ENCODE measurements at regions not wholly inside any gene's neighbourhood (a gene's known extent, or its start where the extent isn't known, plus 50 kb on each side); places are given as distances from the start of the nearest gene placed in this dataset.

- H3K9me3 Mint-ChIP-seq, result peaks cover 5% of the 10 kb centered on the region
- H3K36me3 Mint-ChIP-seq, result no peaks in the 10 kb centered on the region
- ATAC-seq (ENCODE audit: low read depth) (no peak), DNase-seq (no peak)
- no peak overlapping the region for H3K27ac Mint-ChIP-seq
- H3K4me1 Mint-ChIP-seq, result peaks cover 5% of the 10 kb centered on the region
- POLR2A ChIA-PET, result no interaction called here
- no peak overlapping the region for H3K4me3 Mint-ChIP-seq
- H3K27me3 Mint-ChIP-seq, result no peaks in the 10 kb centered on the region
Measured at GRCh38 chr2:19128148-19128547, 230.3 kb downstream of the OSR1 start.

- no peaks in the 10 kb centered on the region for H3K36me3 Mint-ChIP-seq
- ATAC-seq (ENCODE audit: low read depth), result no peak
- peaks cover 5% of the 10 kb centered on the region for H3K9me3 Mint-ChIP-seq
- no peaks in the 10 kb centered on the region for H3K27me3 Mint-ChIP-seq
- POLR2A ChIA-PET, result no interaction called here
- peaks cover 5% of the 10 kb centered on the region for H3K4me1 Mint-ChIP-seq
- DNase-seq, result no peak
- H3K27ac Mint-ChIP-seq, result no peak overlapping the region
- no peak overlapping the region for H3K4me3 Mint-ChIP-seq
Measured at GRCh38 chr2:19127616-19128015, 230.8 kb downstream of the OSR1 start.

- POLR2A ChIA-PET, result no interaction called here
- H3K9me3 Mint-ChIP-seq, result peaks cover 2% of the 10 kb centered on the region
- DNase-seq (no peak), ATAC-seq (ENCODE audit: low read depth) (no peak)
- no peak overlapping the region for H3K27ac Mint-ChIP-seq
- H3K27me3 Mint-ChIP-seq, result no peaks in the 10 kb centered on the region
- H3K4me3 Mint-ChIP-seq, result no peak overlapping the region
- H3K4me1 Mint-ChIP-seq, result peaks cover 4% of the 10 kb centered on the region
- H3K36me3 Mint-ChIP-seq, result no peaks in the 10 kb centered on the region
Measured at GRCh38 chr2:19125901-19126680, 232.3 kb downstream of the OSR1 start.

GRCh38 chr2:19124135-19124534 is 234.3 kb downstream of the OSR1 start:
- DNase-seq (no peak), ATAC-seq (ENCODE audit: low read depth) (no peak)
- H3K9me3 Mint-ChIP-seq, result no peaks in the 10 kb centered on the region
- no peaks in the 10 kb centered on the region for H3K36me3 Mint-ChIP-seq
- H3K4me1 Mint-ChIP-seq, result no peaks in the 10 kb centered on the region
- no peaks in the 10 kb centered on the region for H3K27me3 Mint-ChIP-seq
- POLR2A ChIA-PET, result no interaction called here
- no peak overlapping the region for H3K4me3 Mint-ChIP-seq
- H3K27ac Mint-ChIP-seq, result no peak overlapping the region

- no peaks in the 10 kb centered on the region for H3K4me1 Mint-ChIP-seq
Measured at GRCh38 chr2:19123556-19123955, 234.9 kb downstream of the OSR1 start.

GRCh38 chr2:19122220-19122619 is 236.2 kb downstream of the OSR1 start:
- POLR2A ChIA-PET, result no interaction called here
- Mint-ChIP-seq H3K4me1 (no peaks in the 10 kb centered on the region), H3K27me3 (no peaks in the 10 kb centered on the region), H3K36me3 (no peaks in the 10 kb centered on the region), H3K9me3 (no peaks in the 10 kb centered on the region), H3K27ac (no peak overlapping the region), H3K4me3 (no peak overlapping the region)
- ATAC-seq (ENCODE audit: low read depth) (no peak), DNase-seq (no peak)

More at GRCh38 chr2:19123556-19123955, 234.9 kb downstream of the OSR1 start:
- ATAC-seq (ENCODE audit: low read depth), result no peak
- no peak overlapping the region for H3K4me3 Mint-ChIP-seq
- POLR2A ChIA-PET, result no interaction called here
- no peaks in the 10 kb centered on the region for H3K27me3 Mint-ChIP-seq
- H3K36me3 Mint-ChIP-seq, result no peaks in the 10 kb centered on the region
- DNase-seq, result no peak
- H3K27ac Mint-ChIP-seq, result no peak overlapping the region
- no peaks in the 10 kb centered on the region for H3K9me3 Mint-ChIP-seq

- ATAC-seq (ENCODE audit: low read depth) (no peak), DNase-seq (no peak)
- H3K9me3 Mint-ChIP-seq, result no peaks in the 10 kb centered on the region
- H3K4me3 Mint-ChIP-seq, result no peak overlapping the region
- H3K27me3 Mint-ChIP-seq, result no peaks in the 10 kb centered on the region
- H3K4me1 Mint-ChIP-seq, result no peaks in the 10 kb centered on the region
- no peak overlapping the region for H3K27ac Mint-ChIP-seq
- POLR2A ChIA-PET, result no interaction called here
- no peaks in the 10 kb centered on the region for H3K36me3 Mint-ChIP-seq
Measured at GRCh38 chr2:19120941-19121750, 237.3 kb downstream of the OSR1 start.

- Mint-ChIP-seq H3K4me1 (no peaks in the 10 kb centered on the region), H3K4me3 (no peak overlapping the region), H3K27ac (no peak overlapping the region), H3K9me3 (no peaks in the 10 kb centered on the region), H3K27me3 (no peaks in the 10 kb centered on the region), H3K36me3 (no peaks in the 10 kb centered on the region)
- POLR2A ChIA-PET, result no interaction called here
- DNase-seq (no peak), ATAC-seq (ENCODE audit: low read depth) (no peak)
Measured at GRCh38 chr2:19120181-19120580, 238.2 kb downstream of the OSR1 start.

GRCh38 chr2:19119326-19120001 is 239.0 kb downstream of the OSR1 start:
- DNase-seq (no peak), ATAC-seq (ENCODE audit: low read depth) (no peak)
- no peaks in the 10 kb centered on the region for H3K4me1 Mint-ChIP-seq
- no peak overlapping the region for H3K27ac Mint-ChIP-seq
- H3K4me3 Mint-ChIP-seq, result no peak overlapping the region
- H3K9me3 Mint-ChIP-seq, result no peaks in the 10 kb centered on the region
- H3K36me3 Mint-ChIP-seq, result no peaks in the 10 kb centered on the region
- POLR2A ChIA-PET, result no interaction called here
- H3K27me3 Mint-ChIP-seq, result no peaks in the 10 kb centered on the region

- DNase-seq (no peak), ATAC-seq (ENCODE audit: low read depth) (no peak)
- H3K27me3 Mint-ChIP-seq, result no peaks in the 10 kb centered on the region
- no peaks in the 10 kb centered on the region for H3K9me3 Mint-ChIP-seq
- H3K4me3 Mint-ChIP-seq, result no peak overlapping the region
- no peak overlapping the region for H3K27ac Mint-ChIP-seq
- no peaks in the 10 kb centered on the region for H3K4me1 Mint-ChIP-seq
- no peaks in the 10 kb centered on the region for H3K36me3 Mint-ChIP-seq
- POLR2A ChIA-PET, result no interaction called here
Measured at GRCh38 chr2:19116918-19117317, 241.5 kb downstream of the OSR1 start.

- Mint-ChIP-seq H3K36me3 (no peaks in the 10 kb centered on the region), H3K27ac (no peak overlapping the region), H3K9me3 (peaks cover 3% of the 10 kb centered on the region), H3K27me3 (no peaks in the 10 kb centered on the region), H3K4me1 (no peaks in the 10 kb centered on the region), H3K4me3 (no peak overlapping the region)
- ATAC-seq (ENCODE audit: low read depth) (no peak), DNase-seq (no peak)
- POLR2A ChIA-PET, result no interaction called here
Measured at GRCh38 chr2:19114754-19115231, 243.6 kb downstream of the OSR1 start.

- Mint-ChIP-seq H3K36me3 (no peaks in the 10 kb centered on the region), H3K9me3 (peaks cover 3% of the 10 kb centered on the region), H3K27ac (no peak overlapping the region), H3K27me3 (no peaks in the 10 kb centered on the region), H3K4me3 (no peak overlapping the region), H3K4me1 (no peaks in the 10 kb centered on the region)
- POLR2A ChIA-PET, result no interaction called here
- DNase-seq (no peak), ATAC-seq (ENCODE audit: low read depth) (no peak)
Measured at GRCh38 chr2:19114126-19114525, 244.3 kb downstream of the OSR1 start.

- no peaks in the 10 kb centered on the region for H3K36me3 Mint-ChIP-seq
- H3K9me3 Mint-ChIP-seq, result peaks cover 4% of the 10 kb centered on the region
- H3K4me3 Mint-ChIP-seq, result no peak overlapping the region
- no peak for ATAC-seq (ENCODE audit: low read depth)
- H3K27me3 Mint-ChIP-seq, result no peaks in the 10 kb centered on the region
- no peak overlapping the region for H3K27ac Mint-ChIP-seq
- POLR2A ChIA-PET, result no interaction called here
- DNase-seq, result no peak
- H3K4me1 Mint-ChIP-seq, result no peaks in the 10 kb centered on the region
Measured at GRCh38 chr2:19111354-19111753, 247.1 kb downstream of the OSR1 start.

GRCh38 chr2:19109518-19109917 is 248.9 kb downstream of the OSR1 start:
- Mint-ChIP-seq H3K36me3 (no peaks in the 10 kb centered on the region), H3K27me3 (no peaks in the 10 kb centered on the region), H3K9me3 (peaks cover 4% of the 10 kb centered on the region), H3K4me1 (no peaks in the 10 kb centered on the region), H3K4me3 (no peak overlapping the region), H3K27ac (no peak overlapping the region)
- POLR2A ChIA-PET, result no interaction called here
- DNase-seq (no peak), ATAC-seq (ENCODE audit: low read depth) (no peak)

All from activated naive CD8-positive, alpha-beta T cell treated with anti-CD3 and anti-CD28 coated beads, Interleukin-2, amount 10 ng/mL, durations not matched to agents 7 days and 5 days (primary cell).